ENCODE measurements at regions not wholly inside any gene's neighbourhood (a gene's known extent, or its start where the extent isn't known, plus 50 kb on each side); places are given as distances from the start of the nearest gene placed in this dataset.

- TF ChIP-seq, protein P1, sequence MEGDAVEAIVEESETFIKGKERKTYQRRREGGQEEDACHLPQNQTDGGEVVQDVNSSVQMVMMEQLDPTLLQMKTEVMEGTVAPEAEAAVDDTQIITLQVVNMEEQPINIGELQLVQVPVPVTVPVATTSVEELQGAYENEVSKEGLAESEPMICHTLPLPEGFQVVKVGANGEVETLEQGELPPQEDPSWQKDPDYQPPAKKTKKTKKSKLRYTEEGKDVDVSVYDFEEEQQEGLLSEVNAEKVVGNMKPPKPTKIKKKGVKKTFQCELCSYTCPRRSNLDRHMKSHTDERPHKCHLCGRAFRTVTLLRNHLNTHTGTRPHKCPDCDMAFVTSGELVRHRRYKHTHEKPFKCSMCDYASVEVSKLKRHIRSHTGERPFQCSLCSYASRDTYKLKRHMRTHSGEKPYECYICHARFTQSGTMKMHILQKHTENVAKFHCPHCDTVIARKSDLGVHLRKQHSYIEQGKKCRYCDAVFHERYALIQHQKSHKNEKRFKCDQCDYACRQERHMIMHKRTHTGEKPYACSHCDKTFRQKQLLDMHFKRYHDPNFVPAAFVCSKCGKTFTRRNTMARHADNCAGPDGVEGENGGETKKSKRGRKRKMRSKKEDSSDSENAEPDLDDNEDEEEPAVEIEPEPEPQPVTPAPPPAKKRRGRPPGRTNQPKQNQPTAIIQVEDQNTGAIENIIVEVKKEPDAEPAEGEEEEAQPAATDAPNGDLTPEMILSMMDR (conservative IDR thresholded peaks at IDR 0.05; ENCODE audit: low read length): no peak
- no peak for TF ChIP-seq EZH2phosphoT487 (IDR thresholded peaks at IDR 0.05; ENCODE audit: borderline replicate concordance, low read depth, low read length)
Observed at GRCh38 chr7:133150760-133151159, 68.9 kb upstream of the CHCHD3 start.

All from OCI-LY7 (cell line).